ENCODE measurements at regions not wholly inside any gene's neighbourhood (a gene's known extent, or its start where the extent isn't known, plus 50 kb on each side); places are given as distances from the start of the nearest gene placed in this dataset.
"Not testable (repeated sequence)": the region's sequence is repeated elsewhere in the genome, so short reads cannot be mapped to it uniquely, and the experiment has no call there.

DNA sequence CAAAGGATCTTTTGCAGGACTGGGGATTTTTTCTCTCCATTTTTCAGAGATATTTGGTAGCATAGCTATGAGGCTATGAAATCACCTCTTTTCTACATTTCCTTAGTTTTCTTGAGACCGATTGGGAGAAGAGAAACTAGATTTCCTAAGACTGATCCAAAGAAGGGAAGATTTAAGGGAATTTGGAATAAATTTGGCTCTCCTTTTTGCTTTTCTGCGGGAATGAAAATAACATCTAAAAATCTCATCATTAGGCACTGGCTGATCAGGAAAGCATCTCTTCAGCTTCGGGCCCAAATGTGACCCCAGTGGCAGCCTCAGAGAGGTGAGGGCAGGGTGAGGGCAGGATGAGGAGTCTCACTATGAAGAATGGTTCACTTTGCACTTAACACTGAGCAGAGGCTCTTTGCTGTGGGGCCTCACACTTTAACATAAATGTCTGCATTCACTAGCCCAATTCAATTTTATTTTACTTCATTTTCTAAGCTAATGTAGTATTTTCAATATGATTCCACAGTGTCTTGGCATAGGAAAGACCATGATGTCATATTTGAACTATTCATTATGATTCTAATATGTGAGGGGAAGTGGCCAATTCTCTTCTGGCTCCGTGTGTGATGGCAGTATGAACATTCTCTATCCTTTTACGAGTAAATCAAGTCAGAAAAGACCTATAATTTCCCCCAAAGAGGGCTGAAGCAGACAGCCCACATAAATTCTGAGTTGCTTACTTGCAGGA is 193.2 kb downstream of the MEX3B start:
- H3K4me1 Mint-ChIP-seq (ENCODE audit: low read depth) = no peaks in the 10 kb centered on the region
- H3K9me3 Mint-ChIP-seq = no peaks in the 10 kb centered on the region
- no peak for DNase-seq
- no peak overlapping the region for H3K4me3 Mint-ChIP-seq
- H3K36me3 Mint-ChIP-seq (ENCODE audit: low read depth) = no peaks in the 10 kb centered on the region
- no peak overlapping the region for H3K27ac Mint-ChIP-seq
- peaks cover 6% of the 10 kb centered on the region for H3K27me3 Mint-ChIP-seq

DNA sequence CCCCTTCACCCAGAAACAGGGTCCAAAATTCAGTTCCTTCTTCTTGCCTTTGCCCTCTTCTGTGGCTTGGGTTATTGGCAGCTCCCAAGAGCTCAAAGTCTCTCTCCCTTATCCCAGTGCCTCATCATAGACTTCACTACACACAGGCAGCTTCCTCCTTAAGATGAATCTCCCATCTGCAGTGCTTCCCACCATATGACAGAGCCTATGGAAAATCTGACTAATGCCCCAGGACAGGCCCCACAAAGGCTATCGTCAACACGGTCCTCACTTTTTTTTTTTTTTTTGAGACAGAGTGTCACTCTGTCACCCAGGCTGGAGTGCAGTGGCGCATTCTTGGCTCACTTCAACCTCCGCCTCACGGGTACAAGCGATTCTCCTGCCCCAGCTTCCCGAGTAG is 194.1 kb downstream of the MEX3B start:
- peaks cover 6% of the 10 kb centered on the region for H3K27me3 Mint-ChIP-seq

DNA sequence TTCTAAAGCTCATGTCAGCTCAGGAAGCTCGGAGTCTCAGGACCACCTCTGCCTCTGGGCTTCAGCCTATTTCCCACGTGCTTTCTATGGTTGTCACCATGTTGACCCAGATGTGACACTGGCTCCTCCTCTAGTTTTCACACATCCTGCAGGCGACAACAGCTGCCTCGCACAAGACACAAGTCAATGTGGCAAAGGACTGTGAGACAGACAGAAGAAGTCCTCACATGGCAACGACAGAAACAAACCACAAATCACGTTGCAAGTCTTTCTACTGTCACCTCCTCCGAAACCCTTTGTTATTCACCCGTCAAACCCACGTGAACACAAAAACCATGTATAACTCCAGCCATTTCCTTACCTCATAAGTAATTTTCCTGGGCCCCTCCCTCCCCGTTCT is 194.5 kb downstream of the MEX3B start:
- H3K9me3 Mint-ChIP-seq = no peaks in the 10 kb centered on the region
- H3K4me3 Mint-ChIP-seq = no peak overlapping the region
- DNase-seq = no peak
- H3K4me1 Mint-ChIP-seq (ENCODE audit: low read depth) = no peaks in the 10 kb centered on the region
- no peaks in the 10 kb centered on the region for H3K36me3 Mint-ChIP-seq (ENCODE audit: low read depth)
- peaks cover 6% of the 10 kb centered on the region for H3K27me3 Mint-ChIP-seq
- no peak overlapping the region for H3K27ac Mint-ChIP-seq

More for the DNA sequence above, 194.1 kb downstream of the MEX3B start:
- Mint-ChIP-seq H3K4me3 (no peak overlapping the region), H3K27ac (no peak overlapping the region), H3K4me1 (ENCODE audit: low read depth) (no peaks in the 10 kb centered on the region), H3K36me3 (ENCODE audit: low read depth) (no peaks in the 10 kb centered on the region), H3K9me3 (no peaks in the 10 kb centered on the region)
- DNase-seq = no peak

DNA sequence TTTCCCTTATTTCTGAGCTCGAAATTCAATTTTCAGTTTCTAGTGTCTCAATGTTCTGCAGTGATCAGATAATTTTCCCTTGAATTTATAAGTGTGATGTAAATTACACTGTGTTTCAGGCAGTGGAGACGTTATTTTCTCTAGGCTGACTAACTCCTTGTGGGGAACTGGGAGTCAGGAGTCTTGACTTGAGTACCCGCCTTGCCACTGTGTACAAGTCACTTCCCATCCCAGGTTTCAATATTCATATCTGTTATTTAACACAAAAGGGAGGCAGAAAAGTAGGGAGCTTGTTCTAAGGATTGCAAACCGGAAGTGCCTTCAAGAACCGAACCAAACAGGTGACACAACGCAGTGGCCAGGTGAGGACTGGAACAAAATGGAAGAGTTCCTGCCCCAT is 196.5 kb downstream of the MEX3B start:
- H3K4me3 Mint-ChIP-seq = no peak overlapping the region
- peaks cover 6% of the 10 kb centered on the region for H3K27me3 Mint-ChIP-seq
- no peak overlapping the region for H3K27ac Mint-ChIP-seq
- H3K9me3 Mint-ChIP-seq = no peaks in the 10 kb centered on the region
- no peaks in the 10 kb centered on the region for H3K36me3 Mint-ChIP-seq (ENCODE audit: low read depth)
- no peaks in the 10 kb centered on the region for H3K4me1 Mint-ChIP-seq (ENCODE audit: low read depth)
- no peak for DNase-seq

DNA sequence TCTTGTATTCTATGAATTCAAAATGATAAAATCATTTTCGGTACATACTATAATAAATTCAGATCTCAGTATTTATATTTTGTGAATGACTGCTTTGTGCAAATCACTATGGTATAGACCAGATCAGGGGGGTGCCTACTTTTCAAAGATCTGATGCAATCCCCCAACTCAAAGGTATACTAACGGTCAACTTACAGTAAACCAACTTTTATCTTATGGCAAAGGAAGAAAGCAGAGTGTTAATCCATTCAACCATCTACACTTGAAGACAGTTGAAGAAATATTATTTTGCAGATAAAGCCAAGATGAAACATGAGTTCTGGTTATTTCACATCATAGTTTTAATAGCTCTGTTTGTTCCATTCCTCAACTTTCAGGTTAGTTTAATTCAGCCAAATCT is 197.1 kb downstream of the MEX3B start:
- DNase-seq = no peak
- H3K9me3 Mint-ChIP-seq = no peaks in the 10 kb centered on the region
- H3K36me3 Mint-ChIP-seq (ENCODE audit: low read depth) = no peaks in the 10 kb centered on the region
- H3K27ac Mint-ChIP-seq = no peak overlapping the region
- no peak overlapping the region for H3K4me3 Mint-ChIP-seq
- H3K4me1 Mint-ChIP-seq (ENCODE audit: low read depth) = no peaks in the 10 kb centered on the region
- H3K27me3 Mint-ChIP-seq = peaks cover 6% of the 10 kb centered on the region

DNA sequence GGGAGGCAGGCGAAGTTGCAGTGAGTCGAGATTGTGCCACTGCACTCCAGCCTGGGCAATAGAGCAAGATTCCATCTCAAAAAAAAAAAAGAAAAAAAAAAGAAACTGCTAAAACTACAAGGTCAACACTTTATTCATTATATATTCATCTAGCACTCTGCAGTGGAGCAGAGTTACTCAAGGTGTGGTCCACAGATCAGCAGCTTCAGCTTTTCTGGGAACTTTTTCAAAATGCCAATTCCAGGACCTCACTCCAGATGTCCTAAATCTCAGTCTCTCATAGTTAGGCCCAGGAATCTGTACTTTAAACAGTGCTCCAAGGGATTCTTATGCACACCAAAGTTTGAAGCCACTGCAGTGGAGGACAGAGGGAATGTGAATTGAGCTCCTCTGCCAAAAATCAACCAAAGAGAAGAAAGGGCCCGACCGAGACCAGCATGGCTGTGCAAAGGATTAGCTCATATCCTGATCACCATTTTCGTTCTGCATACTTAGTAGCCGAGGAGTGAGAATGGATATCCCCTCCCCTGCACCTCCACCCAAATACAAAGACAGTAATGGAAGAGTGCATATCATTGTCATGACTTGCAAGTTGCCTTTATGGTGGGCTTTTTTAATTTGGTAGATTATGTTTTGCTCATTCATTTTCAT is 201.9 kb downstream of the MEX3B start:
- no peaks in the 10 kb centered on the region for H3K27me3 Mint-ChIP-seq
- no peak for DNase-seq
- H3K36me3 Mint-ChIP-seq (ENCODE audit: low read depth) = no peaks in the 10 kb centered on the region
- H3K27ac Mint-ChIP-seq = no peak overlapping the region
- no peak overlapping the region for H3K4me3 Mint-ChIP-seq
- H3K9me3 Mint-ChIP-seq = no peaks in the 10 kb centered on the region
- no peaks in the 10 kb centered on the region for H3K4me1 Mint-ChIP-seq (ENCODE audit: low read depth)

DNA sequence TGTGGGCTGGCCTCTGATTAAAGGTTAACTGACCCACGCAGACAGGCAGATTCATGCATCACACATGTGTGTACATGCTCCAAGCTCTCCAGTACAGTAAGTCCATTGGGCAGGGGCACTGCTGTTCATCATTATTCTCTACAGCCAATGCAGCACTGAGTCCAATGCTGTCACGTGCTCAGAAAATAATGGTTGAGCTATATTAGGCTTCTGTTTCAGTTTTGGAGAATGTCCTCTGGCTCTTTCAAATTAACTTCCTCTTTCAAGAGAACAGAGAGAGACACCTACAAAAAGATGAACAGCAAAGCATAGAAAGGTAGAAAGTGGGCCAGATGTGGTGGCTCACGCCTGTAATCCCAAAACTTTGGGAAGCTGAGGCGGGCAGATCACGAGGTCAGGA is 202.6 kb downstream of the MEX3B start:
- DNase-seq = no peak
- Mint-ChIP-seq H3K36me3 (ENCODE audit: low read depth) (no peaks in the 10 kb centered on the region), H3K27ac (no peak overlapping the region), H3K27me3 (no peaks in the 10 kb centered on the region), H3K4me3 (no peak overlapping the region), H3K9me3 (no peaks in the 10 kb centered on the region), H3K4me1 (ENCODE audit: low read depth) (no peaks in the 10 kb centered on the region)

DNA sequence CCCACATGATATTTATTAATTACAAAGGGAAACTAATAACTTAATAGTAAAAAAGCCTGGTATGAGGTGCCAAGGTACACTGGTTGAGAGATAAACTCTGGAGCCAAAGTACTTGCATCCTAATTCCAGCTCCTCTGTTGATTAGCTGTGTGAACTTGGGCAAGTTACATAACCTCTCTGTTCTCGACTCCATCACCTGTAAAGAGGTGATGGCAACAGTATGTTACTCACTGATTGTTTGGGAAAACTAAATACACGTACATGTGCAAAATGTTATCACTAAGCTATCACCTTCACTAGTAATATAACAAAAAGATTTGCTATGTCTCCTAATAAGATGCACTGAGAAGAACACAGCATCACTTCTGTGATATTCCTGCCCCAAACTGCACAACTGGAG is 206.4 kb downstream of the MEX3B start:
- no peak overlapping the region for H3K4me3 Mint-ChIP-seq

DNA sequence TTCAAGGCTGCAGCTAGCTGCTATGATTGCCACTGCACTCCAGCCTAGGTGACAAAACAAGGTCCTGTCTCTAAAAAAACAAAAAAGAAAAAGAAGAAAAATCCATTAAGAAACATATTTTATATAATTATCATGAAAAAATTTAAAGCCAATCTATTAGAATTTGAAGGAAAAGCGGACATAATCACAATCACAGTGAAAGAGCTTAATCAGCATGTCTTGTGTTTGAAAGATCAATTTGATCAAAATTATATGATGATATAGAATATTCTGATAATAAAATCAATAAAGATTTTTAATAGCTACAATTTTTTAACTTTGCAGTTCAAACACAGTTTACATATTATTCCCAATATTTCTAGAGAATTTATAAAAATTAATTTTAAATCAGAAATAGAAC is 210.1 kb downstream of the MEX3B start:
- H3K36me3 Mint-ChIP-seq (ENCODE audit: low read depth) = no peaks in the 10 kb centered on the region
- no peak overlapping the region for H3K27ac Mint-ChIP-seq
- no peaks in the 10 kb centered on the region for H3K4me1 Mint-ChIP-seq (ENCODE audit: low read depth)
- no peaks in the 10 kb centered on the region for H3K9me3 Mint-ChIP-seq
- no peak for DNase-seq
- peaks cover 2% of the 10 kb centered on the region for H3K27me3 Mint-ChIP-seq
- H3K4me3 Mint-ChIP-seq = no peak overlapping the region

More for the DNA sequence above, 206.4 kb downstream of the MEX3B start:
- Mint-ChIP-seq H3K27ac (no peak overlapping the region), H3K9me3 (no peaks in the 10 kb centered on the region), H3K4me1 (ENCODE audit: low read depth) (no peaks in the 10 kb centered on the region), H3K36me3 (ENCODE audit: low read depth) (no peaks in the 10 kb centered on the region), H3K27me3 (no peaks in the 10 kb centered on the region)
- DNase-seq = no peak

DNA sequence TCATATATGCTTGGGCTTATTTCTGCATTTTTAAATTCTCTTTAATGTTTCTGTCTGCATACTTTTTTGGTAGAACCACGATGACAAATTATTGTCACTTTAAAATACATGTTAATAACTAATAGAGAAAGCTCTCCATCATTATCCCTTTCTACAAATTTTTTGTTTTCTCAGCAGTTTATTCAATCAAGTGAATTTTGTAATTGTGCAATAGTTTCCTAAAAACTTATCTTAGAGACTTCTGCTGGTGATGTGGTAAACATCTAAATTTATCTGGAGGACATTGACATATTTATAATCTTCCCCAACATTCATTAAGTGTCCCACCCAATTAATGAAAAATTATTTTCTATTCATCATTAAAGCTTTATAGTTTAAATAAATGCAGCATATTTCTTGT is 215.3 kb downstream of the MEX3B start:
- Mint-ChIP-seq H3K27ac (no peak overlapping the region), H3K4me1 (ENCODE audit: low read depth) (no peaks in the 10 kb centered on the region), H3K9me3 (no peaks in the 10 kb centered on the region), H3K4me3 (no peak overlapping the region), H3K36me3 (ENCODE audit: low read depth) (no peaks in the 10 kb centered on the region), H3K27me3 (peaks cover 5% of the 10 kb centered on the region)
- DNase-seq = no peak

DNA sequence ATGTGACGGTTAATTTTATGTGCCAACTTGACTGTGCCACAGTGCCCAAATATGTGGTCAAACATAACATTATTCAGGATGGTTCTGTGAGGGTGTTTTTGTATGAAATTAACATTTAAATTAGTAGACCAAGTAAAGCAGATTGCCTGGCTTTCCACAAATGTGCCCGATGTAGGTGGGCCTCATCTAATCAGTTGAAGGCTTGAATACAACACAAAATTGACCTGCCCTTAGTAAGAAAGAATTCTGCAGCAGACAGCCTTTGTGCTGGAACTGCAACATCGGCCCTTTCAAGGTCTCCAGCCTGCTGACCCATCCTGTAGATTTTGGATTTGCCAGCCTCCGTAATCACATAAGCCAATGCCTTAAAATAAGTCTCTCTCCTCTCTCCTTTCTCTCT is 215.9 kb downstream of the MEX3B start:
- no peaks in the 10 kb centered on the region for H3K36me3 Mint-ChIP-seq (ENCODE audit: low read depth)
- H3K4me3 Mint-ChIP-seq = no peak overlapping the region
- H3K4me1 Mint-ChIP-seq (ENCODE audit: low read depth) = no peaks in the 10 kb centered on the region
- no peaks in the 10 kb centered on the region for H3K9me3 Mint-ChIP-seq
- no peak for DNase-seq
- peaks cover 5% of the 10 kb centered on the region for H3K27me3 Mint-ChIP-seq
- H3K27ac Mint-ChIP-seq = no peak overlapping the region

DNA sequence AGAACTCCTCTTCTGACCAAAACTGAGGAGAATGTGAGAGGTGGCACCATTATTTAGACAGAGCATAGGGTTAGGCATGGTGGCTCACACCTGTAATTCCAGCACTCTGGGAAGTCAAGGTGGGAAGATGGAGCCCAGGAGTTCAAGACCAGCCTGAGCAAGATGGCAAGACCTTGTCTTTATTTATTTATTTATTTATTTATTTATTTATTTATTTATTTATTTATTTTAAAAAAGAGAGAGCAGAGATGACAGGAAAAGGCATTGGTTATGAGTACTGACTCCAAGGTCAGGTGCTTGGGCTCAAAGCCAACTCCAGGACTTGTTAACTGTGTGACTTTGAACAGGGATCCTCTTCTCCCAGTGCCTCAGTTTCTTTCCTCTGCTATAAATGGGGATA is 217.7 kb downstream of the MEX3B start:
- Mint-ChIP-seq H3K27me3 (peaks cover 5% of the 10 kb centered on the region), H3K9me3 (no peaks in the 10 kb centered on the region), H3K36me3 (ENCODE audit: low read depth) (no peaks in the 10 kb centered on the region), H3K4me3 (no peak overlapping the region), H3K27ac (no peak overlapping the region), H3K4me1 (ENCODE audit: low read depth) (no peaks in the 10 kb centered on the region)
- no peak for DNase-seq

DNA sequence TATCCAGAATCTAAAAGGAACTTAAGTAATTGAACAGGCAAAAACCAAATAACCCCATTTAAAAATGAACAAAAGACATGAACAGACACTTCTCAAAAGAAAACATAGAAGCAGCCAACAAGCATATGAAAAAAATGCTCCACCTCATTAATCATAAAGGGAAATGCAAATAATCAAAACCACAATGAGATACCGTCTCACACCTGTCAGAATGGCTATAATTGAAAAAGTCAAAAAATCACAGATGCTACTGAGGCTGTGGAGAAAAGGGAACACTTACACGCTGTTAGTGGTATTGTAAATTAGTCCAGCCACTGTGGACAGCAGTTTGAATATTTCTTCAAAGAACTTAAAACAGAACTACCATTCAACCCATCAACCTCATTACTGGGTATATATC is 220.7 kb downstream of the MEX3B start:
- no peak overlapping the region for H3K4me3 Mint-ChIP-seq
- no peak for DNase-seq
- H3K9me3 Mint-ChIP-seq = no peaks in the 10 kb centered on the region
- H3K27me3 Mint-ChIP-seq = peaks cover 19% of the 10 kb centered on the region
- H3K36me3 Mint-ChIP-seq (ENCODE audit: low read depth) = no peaks in the 10 kb centered on the region
- no peaks in the 10 kb centered on the region for H3K4me1 Mint-ChIP-seq (ENCODE audit: low read depth)
- no peak overlapping the region for H3K27ac Mint-ChIP-seq

DNA sequence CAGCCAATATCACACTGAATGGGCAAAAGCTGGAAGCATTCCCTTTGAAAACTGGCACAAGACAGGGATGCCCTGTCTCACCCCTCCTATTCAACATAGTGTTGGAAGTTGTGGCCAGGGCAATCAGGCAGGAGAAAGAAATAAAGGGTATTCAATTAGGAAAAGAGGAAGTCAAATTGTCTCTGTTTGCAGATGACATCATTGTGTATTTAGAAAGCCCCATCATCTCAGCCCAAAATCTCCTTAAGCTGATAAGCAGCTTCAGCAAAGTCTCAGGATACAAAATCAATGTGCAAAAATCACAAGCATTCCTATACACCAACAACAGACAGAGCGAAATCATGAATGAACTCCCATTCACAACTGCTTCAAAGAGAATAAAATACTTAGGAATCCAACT is 223.2 kb downstream of the MEX3B start:
- not testable (repeated sequence) for H3K9me3 Mint-ChIP-seq; H3K36me3 Mint-ChIP-seq (ENCODE audit: low read depth); H3K27ac Mint-ChIP-seq; H3K4me3 Mint-ChIP-seq; DNase-seq; H3K4me1 Mint-ChIP-seq (ENCODE audit: low read depth)
- peaks cover 38% of the 10 kb centered on the region for H3K27me3 Mint-ChIP-seq

DNA sequence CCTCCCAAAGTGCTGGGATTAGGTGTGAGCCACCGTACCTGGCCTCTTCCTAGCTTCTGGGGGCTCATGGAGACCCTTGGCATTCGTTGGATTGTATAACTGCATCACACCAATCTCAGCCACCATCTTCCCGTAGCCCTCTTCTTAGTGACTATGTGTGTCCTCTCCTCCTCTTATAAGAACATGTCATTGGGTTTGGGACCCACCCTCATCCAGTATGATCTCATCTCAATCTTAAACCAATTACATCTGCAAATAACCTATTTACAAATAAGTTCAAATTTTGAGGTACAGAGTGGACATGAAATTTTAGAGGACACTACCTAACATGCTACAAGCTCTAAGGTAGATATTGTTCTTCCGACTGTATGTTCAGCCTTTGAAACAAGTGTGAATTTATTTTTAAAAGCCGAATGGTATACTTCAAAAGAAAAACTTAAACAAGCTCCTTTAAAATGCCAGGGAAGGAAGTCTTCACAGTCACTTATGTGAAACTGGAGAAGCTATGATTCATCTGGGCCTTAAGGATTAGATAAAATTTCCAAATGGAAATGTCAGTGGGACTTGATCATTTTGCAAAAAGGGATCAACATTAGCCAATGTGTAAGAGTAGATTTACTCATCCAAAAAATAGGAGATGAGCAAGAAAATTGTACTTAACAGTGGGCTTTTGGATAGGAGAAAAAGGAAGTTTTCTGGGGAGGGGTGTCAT is 225.7 kb downstream of the MEX3B start:
- no peak overlapping the region for H3K4me3 Mint-ChIP-seq
- H3K4me1 Mint-ChIP-seq (ENCODE audit: low read depth) = no peaks in the 10 kb centered on the region
- peaks cover 40% of the 10 kb centered on the region for H3K27me3 Mint-ChIP-seq
- no peaks in the 10 kb centered on the region for H3K36me3 Mint-ChIP-seq (ENCODE audit: low read depth)
- no peak overlapping the region for H3K27ac Mint-ChIP-seq
- no peak for DNase-seq
- H3K9me3 Mint-ChIP-seq = no peaks in the 10 kb centered on the region
